ENCODE measurements at regions not wholly inside any gene's neighbourhood (a gene's known extent, or its start where the extent isn't known, plus 50 kb on each side); places are given as distances from the start of the nearest gene placed in this dataset.

GRCh38 chr14:71341156-71341555 lies 433.9 kb downstream of the PCNX1 start:
- no peak for TF ChIP-seq CTCF (conservative IDR thresholded peaks at IDR 0.05; ENCODE audit: low read depth, low read length)
- DNase-seq (ENCODE audit: low read depth) = no peak

DNA sequence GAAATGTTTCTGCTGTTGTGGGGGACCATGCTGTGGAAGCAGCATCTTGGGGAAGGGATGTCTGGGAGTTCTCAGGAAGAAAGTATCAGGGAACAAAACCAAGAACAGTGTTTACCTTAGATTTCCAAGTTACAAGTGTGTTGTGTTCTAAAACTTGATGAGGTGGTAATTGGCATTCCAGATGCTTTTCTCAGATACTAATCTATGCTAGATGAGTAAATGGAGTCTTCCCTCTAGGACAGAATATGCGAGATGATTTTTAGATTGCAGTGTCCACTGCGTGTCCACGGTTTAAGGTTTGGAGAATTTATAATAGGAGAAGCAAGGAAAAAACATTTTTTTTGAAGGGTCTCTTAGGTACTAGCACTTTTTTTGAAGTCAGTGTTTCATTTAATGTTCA lies 436.5 kb downstream of the PCNX1 start:
- H3K4me3 ChIP-seq (ENCODE audit: low read depth, low read length) = no peak overlapping the region
- no peak for DNase-seq (ENCODE audit: low read depth)
- no peak for TF ChIP-seq CTCF (conservative IDR thresholded peaks at IDR 0.05; ENCODE audit: low read depth, low read length)

More at GRCh38 chr14:71341156-71341555, 433.9 kb downstream of the PCNX1 start:
- no peak overlapping the region for H3K4me3 ChIP-seq (ENCODE audit: low read depth, low read length)

- TF ChIP-seq CTCF (conservative IDR thresholded peaks at IDR 0.05; ENCODE audit: low read depth, low read length) = no peak
These were observed 437.2 kb downstream of the PCNX1 start for GRCh38 chr14:71344506-71344905.

DNA sequence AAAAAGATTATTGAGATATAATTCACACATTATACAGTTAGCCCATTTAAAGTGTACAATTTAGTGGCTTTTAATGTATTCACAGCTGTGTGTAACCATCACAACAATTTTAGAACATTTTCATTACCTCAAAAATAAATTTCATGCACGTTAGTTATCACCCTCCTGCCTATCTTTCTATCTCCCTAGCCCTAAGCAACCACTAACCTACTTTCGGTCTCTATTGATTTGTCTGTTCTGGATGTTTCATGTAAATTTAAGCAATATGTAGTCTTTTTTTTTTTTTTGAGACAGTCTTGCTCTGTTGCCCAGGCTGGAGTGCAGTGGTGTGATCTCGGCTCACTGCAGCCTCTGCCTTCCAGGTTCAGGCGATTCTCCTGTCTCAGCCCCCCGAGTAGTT lies 439.4 kb downstream of the PCNX1 start:
- DNase-seq (ENCODE audit: low read depth) = no peak
- H3K4me3 ChIP-seq (ENCODE audit: low read depth, low read length) = no peak overlapping the region
- no peak for TF ChIP-seq CTCF (conservative IDR thresholded peaks at IDR 0.05; ENCODE audit: low read depth, low read length)

More at GRCh38 chr14:71344506-71344905, 437.2 kb downstream of the PCNX1 start:
- DNase-seq (ENCODE audit: low read depth) = no peak
- H3K4me3 ChIP-seq (ENCODE audit: low read depth, low read length) = no peak overlapping the region

DNA sequence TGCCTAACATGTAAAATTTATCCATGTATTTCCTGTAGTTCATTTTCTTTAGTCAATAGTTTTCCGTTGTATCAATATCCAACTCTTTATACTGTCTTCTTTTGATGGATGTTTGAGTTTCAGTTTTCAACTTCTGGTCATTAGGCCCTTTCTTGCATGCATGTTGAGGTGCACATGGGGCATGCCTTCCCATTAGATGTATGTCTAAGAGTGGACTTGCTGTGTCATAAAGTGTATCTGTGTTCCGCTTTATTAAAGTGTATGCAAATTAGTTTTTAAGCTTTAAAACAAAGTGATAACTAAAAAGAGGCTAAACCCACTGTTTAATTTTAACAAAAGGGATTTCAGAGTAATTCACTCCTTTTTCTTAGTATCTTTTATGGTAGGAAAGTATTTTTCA lies 441.1 kb downstream of the PCNX1 start:
- no peak overlapping the region for H3K4me3 ChIP-seq (ENCODE audit: low read depth, low read length)
- no peak for DNase-seq (ENCODE audit: low read depth)
- TF ChIP-seq CTCF (conservative IDR thresholded peaks at IDR 0.05; ENCODE audit: low read depth, low read length) = no peak

DNA sequence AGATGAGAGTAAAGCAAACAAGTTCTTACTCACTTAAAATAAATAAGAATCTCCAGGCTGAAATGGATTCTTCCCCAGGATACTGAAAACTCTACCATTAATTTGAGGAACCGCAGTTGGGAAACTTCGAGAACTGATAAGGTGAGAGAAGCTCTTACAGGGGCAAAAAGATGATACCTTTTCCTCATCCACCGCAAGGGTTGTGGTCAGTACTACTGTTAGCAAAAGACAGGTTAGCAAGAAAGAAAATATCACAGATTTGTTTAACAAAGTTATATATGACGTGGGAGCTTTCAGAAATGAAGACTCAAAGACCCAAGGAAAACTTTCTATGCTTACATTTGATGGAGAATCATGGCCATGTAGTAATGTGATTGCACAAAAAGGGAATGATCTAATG lies 441.6 kb downstream of the PCNX1 start:
- no peak overlapping the region for H3K4me3 ChIP-seq (ENCODE audit: low read depth, low read length)
- DNase-seq (ENCODE audit: low read depth) = no peak
- no peak for TF ChIP-seq CTCF (conservative IDR thresholded peaks at IDR 0.05; ENCODE audit: low read depth, low read length)

DNA sequence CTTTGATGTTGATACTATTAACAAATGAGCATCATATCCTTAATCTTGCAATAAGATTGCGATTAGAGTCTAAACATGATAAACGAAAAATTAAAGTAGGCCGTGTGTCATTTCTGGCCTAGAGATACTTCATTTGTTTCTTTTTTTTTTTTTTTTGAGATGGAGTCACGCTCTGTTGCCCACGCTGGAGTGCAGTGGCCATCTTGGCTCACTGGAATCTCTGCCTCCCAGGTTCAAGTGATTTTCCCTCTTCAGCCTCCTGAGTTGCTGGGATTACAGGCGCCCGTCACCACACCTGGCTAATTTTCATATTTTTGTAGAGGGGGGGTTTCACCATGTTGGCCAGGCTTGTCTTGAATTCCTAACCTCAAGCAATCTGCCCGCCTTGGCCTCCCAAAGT lies 446.9 kb downstream of the PCNX1 start:
- no peak overlapping the region for H3K4me3 ChIP-seq (ENCODE audit: low read depth, low read length)
- no peak for TF ChIP-seq CTCF (conservative IDR thresholded peaks at IDR 0.05; ENCODE audit: low read depth, low read length)
- no peak for DNase-seq (ENCODE audit: low read depth)

Data from choroid plexus epithelial cell (primary cell).